HG02973 (cell line): ENCODE measurements at regions not wholly inside any gene's neighbourhood (a gene's known extent, or its start where the extent isn't known, plus 50 kb on each side); places are given as distances from the start of the nearest gene placed in this dataset.
"Not testable (repeated sequence)": the region's sequence is repeated elsewhere in the genome, so short reads cannot be mapped to it uniquely, and the experiment has no call there.

Source experiments
- ATAC-seq: cut with Tn5 transposase; IDR thresholded peaks from one replicate; pipeline ENCODE4 v1.9.1; 2021; ENCODE audit warnings: moderate library complexity; ENCODE audit not compliant: unreplicated experiment

DNA sequence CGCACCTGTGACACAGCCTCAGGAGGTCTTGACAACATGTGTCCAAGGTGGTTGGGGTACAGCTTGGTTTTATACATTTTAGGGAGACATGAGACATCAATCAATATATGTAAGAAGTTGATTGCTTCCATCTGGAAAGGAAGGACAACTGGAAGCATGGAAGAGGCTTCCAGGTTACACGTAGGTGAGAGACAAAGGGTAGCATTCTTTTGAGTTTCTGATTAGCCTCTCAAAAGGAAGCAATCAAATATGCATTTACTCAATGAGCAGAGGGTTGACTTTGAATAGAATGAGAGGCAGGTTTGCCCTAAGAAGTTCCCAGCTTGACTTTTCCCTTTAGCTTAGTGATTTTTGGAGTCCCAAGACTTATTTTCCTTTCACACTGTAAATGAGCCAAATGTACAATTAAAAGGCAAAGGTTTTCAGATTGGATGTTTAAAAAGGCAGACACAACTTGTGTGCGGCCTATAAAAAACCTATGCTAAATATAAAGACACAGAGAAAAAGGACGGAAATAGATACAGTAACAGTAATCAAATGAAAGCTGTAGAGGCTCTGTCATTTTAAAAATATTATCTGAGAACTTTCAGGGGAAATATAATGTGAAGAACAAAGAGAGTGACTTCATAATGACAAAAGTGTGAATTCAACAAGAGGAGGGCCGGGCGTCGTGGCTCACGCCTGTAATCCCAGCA is 65.7 kb upstream of the LANCL2 start:
- no peak for ATAC-seq

DNA sequence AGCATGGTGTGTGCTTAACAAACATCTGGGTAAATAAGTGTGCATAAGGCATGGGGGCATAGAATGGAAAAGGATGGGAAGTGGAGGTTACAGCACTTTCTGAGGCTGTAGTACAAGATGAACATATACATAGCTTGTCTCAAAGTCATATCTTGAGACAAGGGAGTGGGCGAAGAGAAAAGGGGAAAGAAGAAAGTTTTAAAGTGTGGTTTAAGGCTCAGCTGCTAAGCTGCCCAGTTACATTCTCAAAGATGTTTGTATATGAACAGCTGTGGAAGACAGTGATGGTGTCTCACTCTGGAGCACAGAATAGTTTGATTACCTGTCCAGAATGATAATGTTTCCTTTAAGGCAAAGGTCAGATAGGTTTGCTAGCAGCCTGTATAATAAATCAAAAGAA is 61.9 kb upstream of the LANCL2 start:
- ATAC-seq: peak; percentile 65

DNA sequence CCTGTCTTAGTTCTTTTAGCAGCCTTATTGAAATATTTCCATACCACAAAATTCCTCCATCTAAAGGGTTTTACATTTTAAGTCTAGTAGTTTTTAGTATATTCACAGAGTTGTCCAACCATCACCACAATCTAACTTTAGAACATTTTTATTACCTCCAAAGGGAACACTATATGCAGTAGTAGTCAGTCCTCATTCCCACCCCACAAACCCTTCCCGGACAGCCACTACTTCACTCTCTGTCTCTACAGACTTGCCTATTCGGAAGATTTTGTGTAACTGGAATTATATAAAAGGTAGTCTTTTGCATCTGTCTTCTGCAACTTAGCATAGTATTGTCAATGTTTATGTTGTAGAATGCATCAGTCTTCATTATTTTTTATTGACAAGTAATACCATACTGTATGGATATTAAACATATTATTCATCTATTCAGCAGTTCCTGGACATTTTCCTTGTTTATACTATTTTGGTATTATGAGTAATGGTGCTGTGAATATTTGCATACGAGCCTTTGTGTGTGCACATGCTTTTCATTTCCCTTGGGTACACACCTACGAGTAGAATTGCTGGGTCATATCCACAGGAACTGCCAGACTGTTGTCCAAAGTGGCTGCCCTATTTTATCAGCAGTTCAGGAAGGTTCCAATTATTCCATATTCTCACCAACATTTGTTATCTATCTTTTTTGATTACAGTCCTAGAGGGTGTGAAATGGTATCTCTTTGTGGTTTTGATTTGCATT is 60.9 kb upstream of the LANCL2 start:
- ATAC-seq: no peak

DNA sequence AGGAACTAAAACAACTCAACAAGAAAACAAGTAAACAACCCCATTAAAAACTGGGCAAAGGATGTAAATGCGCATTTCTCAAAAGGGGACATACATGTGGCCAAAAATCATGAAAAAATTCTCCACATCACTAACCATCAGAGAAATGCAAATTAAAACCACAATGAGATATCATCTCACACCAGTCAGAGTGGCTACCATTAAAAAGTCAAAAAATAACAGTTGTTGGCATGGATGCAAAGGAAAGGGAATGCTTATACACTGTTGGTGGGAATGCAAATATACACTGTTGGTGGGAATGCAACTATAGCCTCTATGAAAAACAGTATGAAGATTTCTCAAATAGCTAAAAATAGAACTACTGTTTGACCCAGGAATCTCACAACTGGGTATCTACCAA is 60.0 kb upstream of the LANCL2 start:
- ATAC-seq: no peak

DNA sequence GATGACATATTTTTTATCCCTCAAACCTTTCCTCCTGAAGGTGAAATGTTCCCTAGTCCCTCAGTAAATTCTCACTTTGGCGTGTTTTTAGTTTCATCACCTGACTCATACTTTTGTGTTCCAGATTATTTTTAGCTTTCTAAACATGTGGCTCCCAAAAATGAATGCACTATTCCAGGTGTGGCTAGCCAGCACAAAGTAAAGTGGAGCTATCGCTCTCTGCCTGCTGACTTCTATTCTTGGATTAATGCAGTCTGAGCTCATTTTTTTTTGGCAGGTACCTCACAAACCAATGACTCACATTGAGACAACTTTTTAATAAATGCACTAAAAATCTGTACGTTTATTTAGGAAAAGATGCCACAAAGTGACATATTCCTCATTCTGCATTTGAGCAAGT is 58.8 kb upstream of the LANCL2 start:
- no peak for ATAC-seq

DNA sequence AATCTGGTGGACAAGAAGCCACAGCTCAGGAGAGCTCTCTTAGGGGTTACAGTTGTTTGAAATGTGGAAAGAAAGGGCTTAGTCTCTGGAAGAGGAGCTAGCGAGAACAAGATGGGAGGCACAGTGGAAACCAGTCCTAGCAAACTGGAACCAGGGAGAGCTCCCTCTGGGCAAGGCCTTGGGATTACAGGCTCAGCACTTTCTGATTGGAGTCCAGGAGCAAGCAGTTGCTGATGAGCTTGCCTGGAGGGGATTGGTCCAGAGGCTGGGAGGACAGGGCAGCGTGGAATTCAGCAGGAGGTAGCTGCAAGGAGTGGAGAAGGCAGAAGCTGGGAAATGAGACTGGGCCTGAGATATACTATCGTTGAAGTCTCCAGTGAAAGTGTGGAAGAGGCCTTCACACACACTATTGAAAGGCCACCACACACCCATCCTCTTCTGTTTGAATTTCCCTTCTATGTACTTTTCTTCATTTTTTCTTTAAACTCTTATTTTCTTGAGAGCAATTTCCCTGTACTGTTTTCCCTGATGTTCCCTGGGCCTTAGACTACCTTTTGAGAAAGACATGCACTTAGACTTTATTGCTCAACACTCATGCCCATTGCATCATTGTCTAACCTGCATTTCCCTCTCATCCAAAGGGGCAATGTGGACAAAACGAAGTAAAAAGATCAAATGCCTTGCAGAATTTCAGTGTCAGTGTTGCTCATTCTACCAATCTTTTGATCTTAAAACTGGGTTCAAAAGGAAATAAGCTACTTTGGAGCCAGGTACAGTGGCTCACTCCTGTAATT is 57.8 kb upstream of the LANCL2 start:
- no peak for ATAC-seq

DNA sequence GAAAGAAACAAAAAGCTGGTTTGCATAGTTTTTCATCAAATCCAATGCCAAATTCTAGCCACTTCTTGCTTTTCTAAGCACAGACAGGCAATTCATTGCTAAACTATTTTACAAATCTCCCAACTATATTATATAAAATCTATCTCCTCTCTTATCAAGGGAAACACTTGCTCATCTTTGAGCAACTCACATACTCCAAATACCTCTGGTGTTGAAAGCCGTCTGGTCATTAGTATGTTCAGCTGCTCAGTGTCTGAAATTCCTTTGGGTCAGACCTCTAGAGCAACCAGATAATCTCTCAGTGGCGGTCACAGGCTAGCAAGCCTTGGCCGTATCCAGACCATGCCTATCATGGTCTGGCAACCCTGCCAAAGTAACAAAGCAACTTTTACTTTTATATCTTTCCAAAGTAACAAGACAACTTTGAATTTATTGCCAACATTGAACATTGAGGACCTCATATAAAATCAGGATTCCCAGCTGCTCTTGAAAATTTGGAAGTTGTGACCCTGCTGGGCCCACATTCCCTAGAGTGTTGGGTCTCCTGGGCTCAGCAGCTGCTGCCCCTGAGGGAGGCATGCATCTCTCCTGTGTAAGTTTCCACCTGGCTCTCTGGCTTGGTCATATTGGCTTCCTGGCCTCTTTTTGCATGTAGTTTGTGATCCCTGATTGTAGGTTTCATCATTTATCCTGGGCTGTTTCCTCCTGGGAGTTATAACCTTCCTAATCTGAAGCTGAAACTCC is 56.8 kb upstream of the LANCL2 start:
- ATAC-seq: no peak

DNA sequence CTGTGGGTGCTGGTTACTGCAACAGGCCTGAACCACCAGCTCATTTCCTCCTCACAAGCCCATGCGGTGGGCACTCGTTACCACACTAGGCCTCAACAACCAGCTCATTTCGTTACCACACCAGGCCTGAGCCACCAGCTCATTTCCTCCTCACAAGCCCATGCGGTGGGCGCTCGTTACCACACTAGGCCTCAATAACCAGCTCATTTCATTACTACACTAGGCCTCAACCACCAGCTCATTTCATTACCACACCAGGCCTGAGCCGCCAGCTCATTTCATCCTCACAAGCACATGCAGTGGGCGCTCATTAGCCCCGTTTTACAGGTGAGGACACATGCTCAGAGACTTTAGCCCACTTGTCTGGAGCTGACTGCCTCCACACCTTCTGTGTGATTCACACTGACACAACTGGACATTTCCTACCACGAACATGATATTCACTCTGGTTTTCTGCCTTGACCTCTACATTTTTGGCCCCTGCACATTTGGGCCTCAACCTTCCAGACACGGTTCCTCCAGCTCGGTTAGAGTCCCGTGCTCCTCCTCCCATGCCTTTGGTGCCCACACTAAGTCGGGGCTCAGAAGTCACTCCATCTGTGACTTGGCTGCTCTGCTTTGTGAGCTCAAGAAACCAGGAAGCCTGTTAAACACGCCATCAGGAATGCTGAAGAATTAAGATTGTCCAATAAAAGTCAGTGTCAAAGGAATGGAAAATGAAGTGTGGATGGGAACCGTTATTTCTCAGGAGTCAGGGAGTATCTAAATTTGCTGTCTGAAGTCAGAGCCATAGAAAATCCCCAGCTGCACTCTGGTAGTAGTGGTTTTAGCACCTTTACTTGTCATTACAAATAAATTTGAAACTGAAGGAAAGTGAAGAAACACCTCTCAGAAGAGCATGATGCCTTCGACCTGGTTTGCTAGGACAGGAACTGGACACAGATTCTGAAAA is 55.8 kb upstream of the LANCL2 start:
- peak; percentile 92 for ATAC-seq

DNA sequence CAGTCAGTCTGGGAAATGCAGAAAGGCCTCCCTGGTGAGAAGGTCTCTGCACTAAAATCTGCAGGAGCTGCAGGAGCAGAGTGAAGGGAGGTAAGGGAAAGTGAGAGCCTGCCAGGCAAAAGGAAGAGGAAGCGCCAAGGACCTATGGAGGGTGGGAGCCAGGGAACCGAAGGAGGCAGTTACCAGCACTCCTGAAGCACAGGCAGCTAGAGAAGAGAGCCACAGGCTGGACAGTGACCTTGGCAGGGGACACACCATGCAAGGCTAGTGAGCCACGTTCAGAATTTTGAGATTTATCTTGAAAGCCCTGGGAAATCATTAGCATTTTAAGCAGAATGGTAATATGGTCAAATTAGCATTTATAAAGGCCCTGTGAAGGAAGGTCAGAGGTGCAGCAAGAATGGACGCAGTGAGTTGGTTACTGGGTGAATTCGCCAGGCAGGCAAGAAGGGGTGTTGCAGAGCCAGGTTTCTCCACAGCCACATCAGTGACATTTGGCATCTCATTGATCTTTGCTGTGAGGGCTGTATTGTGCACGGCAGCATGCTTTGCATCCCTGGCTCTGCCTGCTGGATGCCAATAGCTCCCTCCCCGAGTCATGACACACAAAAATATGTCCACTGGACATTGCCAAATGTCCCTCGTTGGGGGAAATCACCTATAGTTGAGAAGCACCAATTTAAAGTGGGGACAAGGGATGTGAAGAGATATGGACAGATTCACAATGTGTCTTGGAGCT is 54.7 kb upstream of the LANCL2 start:
- ATAC-seq: no peak

DNA sequence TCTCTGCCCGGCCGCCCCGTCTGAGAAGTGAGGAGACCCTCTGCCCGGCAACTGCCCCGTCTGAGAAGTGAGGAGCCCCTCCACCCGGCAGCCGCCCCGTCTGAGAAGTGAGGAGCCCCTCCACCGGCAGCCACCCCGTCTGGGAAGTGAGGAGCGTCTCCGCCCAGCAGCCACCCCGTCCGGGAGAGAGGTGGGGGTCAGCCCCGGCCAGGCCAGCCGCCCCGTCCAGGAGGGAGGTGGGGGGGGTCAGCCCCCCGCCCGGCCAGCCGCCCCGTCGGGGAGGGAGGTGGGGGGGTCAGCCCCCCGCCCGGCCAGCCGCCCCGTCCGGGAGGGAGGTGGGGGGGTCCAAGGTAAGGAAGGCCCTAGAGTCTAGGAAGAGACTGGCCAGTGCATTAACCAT is 53.2 kb upstream of the LANCL2 start:
- ATAC-seq: not testable (repeated sequence)

DNA sequence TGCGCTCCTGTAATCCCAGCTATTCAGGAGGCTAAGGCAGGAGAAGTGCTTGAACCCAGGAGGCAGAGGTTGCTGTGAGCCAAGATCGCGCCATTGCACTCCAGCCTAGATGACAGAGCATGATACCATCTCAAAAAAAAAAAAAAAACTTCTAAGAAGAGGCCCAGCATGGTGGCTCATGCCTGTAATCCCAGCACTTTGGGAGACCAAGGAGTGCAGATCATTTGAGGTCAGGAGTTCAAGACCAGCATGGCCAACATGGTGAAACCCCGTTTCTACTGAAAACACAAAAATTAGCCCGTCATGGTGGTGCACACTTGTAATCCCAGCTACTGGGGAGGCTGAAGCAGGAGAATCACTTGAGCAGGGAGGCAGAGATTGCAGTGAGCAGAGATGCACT is 51.5 kb upstream of the LANCL2 start:
- not testable (repeated sequence) for ATAC-seq

DNA sequence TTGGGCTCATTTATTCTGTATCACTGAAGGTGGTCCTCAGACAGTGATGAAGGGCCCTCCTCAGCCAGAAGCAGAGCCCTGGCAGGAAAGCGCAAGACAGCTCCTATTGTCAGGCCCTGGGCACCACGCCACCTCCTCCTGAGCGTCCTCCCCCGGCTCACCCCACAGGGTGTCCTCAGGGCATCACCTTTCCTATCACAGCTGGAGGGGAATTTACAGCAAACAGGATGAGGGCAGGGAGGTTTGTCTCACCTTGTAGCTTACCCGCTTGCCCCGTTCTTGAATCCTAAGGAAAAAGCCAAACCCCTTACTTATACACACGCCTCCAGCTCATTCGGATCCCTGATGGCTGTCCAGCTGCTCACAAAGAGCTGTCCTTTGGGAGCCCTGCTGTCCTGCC is 50.2 kb upstream of the LANCL2 start:
- ATAC-seq: no peak
